HEK293 (cell line): ENCODE measurements at regions not wholly inside any gene's neighbourhood (a gene's known extent, or its start where the extent isn't known, plus 50 kb on each side); places are given as distances from the start of the nearest gene placed in this dataset.

Experiments
- CTCF ChIA-PET: fragments of 350-600 bp; formaldehyde crosslinking; extraction: SDS; loops from one replicate; lab custom pipeline; 2021; ENCODE audit warnings: antibody characterized with exemption; lab: Yijun Ruan, JAX
- POLR2A ChIA-PET: fragments of 300-600 bp; formaldehyde crosslinking; extraction: SDS; loops from one replicate; lab custom pipeline; 2020; ENCODE audit warnings: antibody characterized with exemption, inconsistent platforms; lab: Yijun Ruan, JAX
- H3K27ac ChIP-seq: fragments of 200-500 bp; sonication (Bioruptor generic); 2 replicates; pipeline ENCODE4 v1.5.1; 2014; ENCODE audit warnings: low read depth, low read length, control low read depth, inconsistent platforms; ENCODE audit errors: extremely low read depth
- H3K36me3 ChIP-seq, 2 experiments: fragments of 200-500 bp in 1 of 2; sonication (Bioruptor generic) in 1 of 2; 1 replicate in 1 of 2; 2 replicates in 1 of 2; pipeline ENCODE4 v1.5.1; 2014 to 2017; ENCODE audit warnings: inconsistent platforms in 2 of 2, low read length in 2 of 2; ENCODE audit not compliant: control insufficient read depth in 2 of 2, insufficient read depth in 1 of 2
- H3K4me1 ChIP-seq: fragments of 200-500 bp; sonication (Bioruptor generic); 2 replicates; pipeline ENCODE4 v1.5.1; 2014; ENCODE audit warnings: mild to moderate bottlenecking, low read length, inconsistent platforms; ENCODE audit not compliant: control insufficient read depth, insufficient read depth
- H3K4me3 ChIP-seq: 2 replicates; pipeline ENCODE4 v1.5.1; 2011; ENCODE audit warnings: low read depth, mild to moderate bottlenecking, control low read depth, low read length, moderate library complexity
- H3K9me3 ChIP-seq: fragments of 200-500 bp; sonication (Bioruptor generic); 2 replicates; pipeline ENCODE4 v1.5.1; 2014; ENCODE audit warnings: low read depth, low read length, inconsistent platforms; ENCODE audit not compliant: control insufficient read depth, insufficient read depth
- GLI4 ChIP-seq: fragments of 450-650 bp; formaldehyde crosslinking; IDR thresholded peaks from 2 replicates; pipeline ENCODE4 v1.5.1; 2016; ENCODE audit warnings: missing biosample characterization, missing genetic modification characterization
- KLF1 ChIP-seq: fragments of 450-650 bp; formaldehyde crosslinking; IDR thresholded peaks from 2 replicates; pipeline ENCODE4 v1.5.1; 2016; ENCODE audit warnings: missing biosample characterization, missing genetic modification characterization
- MZF1 ChIP-seq: fragments of 450-650 bp; formaldehyde crosslinking; IDR thresholded peaks from 2 replicates; pipeline ENCODE4 v1.5.1; 2017; ENCODE audit warnings: missing biosample characterization, missing genetic modification characterization, borderline replicate concordance
- SETDB1 ChIP-seq: IDR thresholded peaks from one replicate; pipeline ENCODE4 v1.6.1; 2017; ENCODE audit warnings: mild to moderate bottlenecking, low read length, moderate library complexity, mixed read lengths; ENCODE audit not compliant: insufficient read length
- TRIM28 ChIP-seq: IDR thresholded peaks from 2 replicates; pipeline ENCODE4 v1.6.1; 2011; ENCODE audit warnings: low read length, control low read depth, borderline replicate concordance
- YY2 ChIP-seq: fragments of 450-650 bp; formaldehyde crosslinking; IDR thresholded peaks from 2 replicates; pipeline ENCODE4 v1.5.1; 2016; ENCODE audit warnings: missing biosample characterization, missing genetic modification characterization
- ZBTB20 ChIP-seq: fragments of 450-650 bp; formaldehyde crosslinking; IDR thresholded peaks from 2 replicates; pipeline ENCODE4 v1.5.1; 2016; ENCODE audit warnings: missing biosample characterization, missing genetic modification characterization
- ZNF112 ChIP-seq: fragments of 450-650 bp; formaldehyde crosslinking; IDR thresholded peaks from 2 replicates; pipeline ENCODE4 v1.5.0; 2017; ENCODE audit warnings: missing biosample characterization, missing genetic modification characterization
- ZNF114 ChIP-seq: fragments of 450-650 bp; formaldehyde crosslinking; IDR thresholded peaks from 2 replicates; pipeline ENCODE4 v1.5.0; 2017; ENCODE audit warnings: missing biosample characterization, missing genetic modification characterization
- ZNF132 ChIP-seq: fragments of 450-650 bp; formaldehyde crosslinking; IDR thresholded peaks from 2 replicates; pipeline ENCODE4 v1.5.1; 2017; ENCODE audit warnings: missing biosample characterization, missing genetic modification characterization, borderline replicate concordance
- ZNF155 ChIP-seq: fragments of 450-650 bp; formaldehyde crosslinking; IDR thresholded peaks from 2 replicates; pipeline ENCODE4 v1.5.1; 2016; ENCODE audit warnings: missing biosample characterization, missing genetic modification characterization
- ZNF2 ChIP-seq: fragments of 450-650 bp; formaldehyde crosslinking; IDR thresholded peaks from 2 replicates; pipeline ENCODE4 v1.5.1; 2016; ENCODE audit warnings: missing biosample characterization, missing genetic modification characterization
- ZNF211 ChIP-seq: fragments of 450-650 bp; formaldehyde crosslinking; IDR thresholded peaks from 2 replicates; pipeline ENCODE4 v1.5.1; 2016; ENCODE audit warnings: low read depth, missing biosample characterization, missing genetic modification characterization
- ZNF324 ChIP-seq: fragments of 450-650 bp; formaldehyde crosslinking; IDR thresholded peaks from 2 replicates; pipeline ENCODE4 v1.5.1; 2016; ENCODE audit warnings: missing biosample characterization, missing genetic modification characterization
- ZNF416 ChIP-seq: fragments of 450-650 bp; formaldehyde crosslinking; IDR thresholded peaks from 2 replicates; pipeline ENCODE4 v1.5.1; 2016; ENCODE audit warnings: missing biosample characterization, missing genetic modification characterization
- ZNF423 ChIP-seq: fragments of 450-650 bp; formaldehyde crosslinking; IDR thresholded peaks from 2 replicates; pipeline ENCODE4 v1.5.1; 2016; ENCODE audit warnings: missing biosample characterization, missing genetic modification characterization
- ZNF426 ChIP-seq: fragments of 450-650 bp; formaldehyde crosslinking; IDR thresholded peaks from 2 replicates; pipeline ENCODE4 v1.5.1; 2017; ENCODE audit warnings: missing biosample characterization, missing genetic modification characterization, mild to moderate bottlenecking, inconsistent platforms, moderate library complexity
- ZNF529 ChIP-seq: fragments of 450-650 bp; formaldehyde crosslinking; IDR thresholded peaks from 2 replicates; pipeline ENCODE4 v1.5.1; 2017; ENCODE audit warnings: missing genetic modification characterization, missing biosample characterization; ENCODE audit not compliant: insufficient replicate concordance
- ZNF544 ChIP-seq: fragments of 450-650 bp; formaldehyde crosslinking; IDR thresholded peaks from 2 replicates; pipeline ENCODE4 v1.5.0; 2017; ENCODE audit warnings: missing biosample characterization, missing genetic modification characterization
- ZNF555 ChIP-seq: fragments of 450-650 bp; formaldehyde crosslinking; conservative IDR thresholded peaks from 2 replicates; pipeline ENCODE4 v1.5.1; 2017; ENCODE audit warnings: missing biosample characterization, mild to moderate bottlenecking, missing genetic modification characterization, inconsistent platforms
- ZNF600 ChIP-seq: fragments of 450-650 bp; formaldehyde crosslinking; IDR thresholded peaks from 2 replicates; pipeline ENCODE4 v1.5.1; 2016; ENCODE audit warnings: missing biosample characterization, missing genetic modification characterization
- ZNF624 ChIP-seq: fragments of 450-650 bp; formaldehyde crosslinking; IDR thresholded peaks from 2 replicates; pipeline ENCODE4 v1.5.1; 2017; ENCODE audit warnings: missing biosample characterization, missing genetic modification characterization
- ZNF830 ChIP-seq: fragments of 450-650 bp; IDR thresholded peaks from 2 replicates; pipeline ENCODE4 v1.5.0; 2018; ENCODE audit warnings: missing biosample characterization, missing genetic modification characterization, low read depth, mild to moderate bottlenecking, moderate library complexity
- ZSCAN30 ChIP-seq: fragments of 450-650 bp; IDR thresholded peaks from 2 replicates; pipeline ENCODE4 v1.5.1; 2018; ENCODE audit warnings: missing biosample characterization, mild to moderate bottlenecking, missing genetic modification characterization, moderate library complexity
- TF ChIP-seq, protein P1 (sequence below): fragments of 450-650 bp; formaldehyde crosslinking; IDR thresholded peaks from 2 replicates; pipeline ENCODE4 v1.5.1; 2016; ENCODE audit warnings: missing biosample characterization, missing genetic modification characterization
- TF ChIP-seq, protein P2 (sequence below): fragments of 450-650 bp; formaldehyde crosslinking; IDR thresholded peaks from 2 replicates; pipeline ENCODE4 v1.5.1; 2017; ENCODE audit warnings: missing biosample characterization, missing genetic modification characterization
- TF ChIP-seq, protein P3 (sequence below): fragments of 450-650 bp; formaldehyde crosslinking; IDR thresholded peaks from 2 replicates; pipeline ENCODE4 v1.5.1; 2016; ENCODE audit warnings: missing biosample characterization, missing genetic modification characterization, borderline replicate concordance
- TF ChIP-seq, protein P4 (sequence below): fragments of 450-650 bp; IDR thresholded peaks from 2 replicates; pipeline ENCODE4 v1.5.1; 2018; ENCODE audit warnings: missing biosample characterization, missing genetic modification characterization

DNA sequence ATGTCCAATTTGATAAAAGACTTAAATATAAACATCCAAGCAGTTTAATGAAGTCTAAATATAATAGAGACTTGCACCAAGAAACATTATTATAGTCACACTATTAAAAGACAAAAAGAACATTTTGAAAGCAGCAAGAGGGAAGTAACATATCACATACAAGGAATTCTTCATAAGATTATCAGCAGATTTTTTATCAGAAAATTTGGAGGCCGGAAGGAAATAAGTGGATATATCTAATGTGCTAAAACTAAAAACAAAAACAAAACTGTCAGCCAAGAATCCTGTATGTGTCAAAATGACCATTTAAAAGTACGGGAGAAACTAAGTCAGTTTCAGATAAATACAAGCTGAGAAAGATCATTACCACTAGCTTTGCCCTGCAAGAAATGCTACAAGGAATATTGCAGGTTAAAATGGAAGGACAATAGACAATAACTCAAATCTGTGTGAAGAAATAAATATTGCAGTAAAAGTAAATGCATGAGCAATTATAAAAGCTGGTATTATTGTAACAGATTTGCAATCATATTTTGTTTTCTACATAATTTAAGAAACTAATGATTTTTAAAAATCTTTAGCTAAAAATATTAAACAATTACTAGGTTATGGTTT is 1665.9 kb upstream of the PCDH20 start:
- Histone ChIP-seq H3K9me3 (no peaks in the 10 kb centered on the region), H3K4me3 (no peak overlapping the region), H3K4me1 (no peaks in the 10 kb centered on the region), H3K27ac (no peak overlapping the region), H3K36me3 (no peaks in the 10 kb centered on the region)
- POLR2A ChIA-PET, result no interaction called here
- CTCF ChIA-PET, result no interaction called here
- TF ChIP-seq TRIM28 (peak; percentile 99), SETDB1 (peak; percentile 93), ZNF544 (no peak)

DNA sequence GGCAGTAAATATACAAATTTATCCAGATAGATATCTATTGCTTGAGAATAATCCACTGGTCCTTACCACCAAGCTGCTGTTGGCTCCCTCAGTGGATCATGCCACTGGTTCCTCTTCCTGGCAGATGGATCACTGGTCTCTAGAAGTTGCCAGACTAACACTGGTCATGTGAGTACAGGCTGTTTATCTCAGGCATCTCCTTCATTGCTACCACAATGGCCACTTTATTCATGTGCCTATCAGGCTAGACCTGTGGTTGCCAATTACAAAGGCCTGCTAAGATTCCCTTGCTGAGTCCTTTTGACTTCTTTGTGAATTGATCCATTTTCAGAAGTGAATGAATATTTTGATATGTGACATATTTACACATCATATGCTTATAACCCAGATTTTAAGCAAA is 1659.5 kb upstream of the PCDH20 start:
- Histone ChIP-seq H3K4me1 (no peaks in the 10 kb centered on the region), H3K27ac (no peak overlapping the region), H3K4me3 (no peak overlapping the region), H3K36me3 (no peaks in the 10 kb centered on the region)
- POLR2A ChIA-PET, result no interaction called here
- CTCF ChIA-PET, result no interaction called here
- no peak for TF ChIP-seq ZNF132 (tag by site-specific recombination)
- TF ChIP-seq ZNF423 (tag by site-specific recombination), result no peak
- no peak for TF ChIP-seq ZNF555 (tag by site-specific recombination)
- TF ChIP-seq ZNF600 (tag by site-specific recombination), result no peak
- no peak for TF ChIP-seq YY2 (tag by site-specific recombination)
- TF ChIP-seq GLI4 (tag by site-specific recombination), result no peak
- no peak for TF ChIP-seq ZNF416 (tag by site-specific recombination)
- no peak for TF ChIP-seq ZSCAN30 (tag by site-specific recombination)
- TF ChIP-seq, protein P1, sequence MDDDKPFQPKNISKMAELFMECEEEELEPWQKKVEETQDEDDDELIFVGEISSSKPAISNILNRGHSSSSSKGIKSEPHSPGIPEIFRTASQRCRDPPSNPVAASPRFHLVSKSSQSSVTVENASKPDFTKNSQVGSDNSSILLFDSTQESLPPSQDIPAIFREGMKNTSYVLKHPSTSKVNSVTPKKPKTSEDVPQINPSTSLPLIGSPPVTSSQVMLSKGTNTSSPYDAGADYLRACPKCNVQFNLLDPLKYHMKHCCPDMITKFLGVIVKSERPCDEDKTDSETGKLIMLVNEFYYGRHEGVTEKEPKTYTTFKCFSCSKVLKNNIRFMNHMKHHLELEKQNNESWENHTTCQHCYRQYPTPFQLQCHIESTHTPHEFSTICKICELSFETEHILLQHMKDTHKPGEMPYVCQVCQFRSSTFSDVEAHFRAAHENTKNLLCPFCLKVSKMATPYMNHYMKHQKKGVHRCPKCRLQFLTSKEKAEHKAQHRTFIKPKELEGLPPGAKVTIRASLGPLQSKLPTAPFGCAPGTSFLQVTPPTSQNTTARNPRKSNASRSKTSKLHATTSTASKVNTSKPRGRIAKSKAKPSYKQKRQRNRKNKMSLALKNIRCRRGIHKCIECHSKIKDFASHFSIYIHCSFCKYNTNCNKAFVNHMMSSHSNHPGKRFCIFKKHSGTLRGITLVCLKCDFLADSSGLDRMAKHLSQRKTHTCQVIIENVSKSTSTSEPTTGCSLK (tag by site-specific recombination), result no peak
- no peak for TF ChIP-seq ZNF324 (tag by site-specific recombination)
- TF ChIP-seq, protein P2, sequence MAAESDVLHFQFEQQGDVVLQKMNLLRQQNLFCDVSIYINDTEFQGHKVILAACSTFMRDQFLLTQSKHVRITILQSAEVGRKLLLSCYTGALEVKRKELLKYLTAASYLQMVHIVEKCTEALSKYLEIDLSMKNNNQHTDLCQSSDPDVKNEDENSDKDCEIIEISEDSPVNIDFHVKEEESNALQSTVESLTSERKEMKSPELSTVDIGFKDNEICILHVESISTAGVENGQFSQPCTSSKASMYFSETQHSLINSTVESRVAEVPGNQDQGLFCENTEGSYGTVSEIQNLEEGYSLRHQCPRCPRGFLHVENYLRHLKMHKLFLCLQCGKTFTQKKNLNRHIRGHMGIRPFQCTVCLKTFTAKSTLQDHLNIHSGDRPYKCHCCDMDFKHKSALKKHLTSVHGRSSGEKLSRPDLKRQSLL (tag by site-specific recombination), result no peak
- TF ChIP-seq ZNF624, result no peak
- no peak for TF ChIP-seq KLF1 (tag by site-specific recombination)
- TF ChIP-seq ZNF2 (tag by site-specific recombination), result no peak
- no peak for TF ChIP-seq ZNF155 (tag by site-specific recombination)
- TF ChIP-seq, all 188 proteins: peak for 0
- no peaks in the 10 kb centered on the region for H3K9me3 ChIP-seq

DNA sequence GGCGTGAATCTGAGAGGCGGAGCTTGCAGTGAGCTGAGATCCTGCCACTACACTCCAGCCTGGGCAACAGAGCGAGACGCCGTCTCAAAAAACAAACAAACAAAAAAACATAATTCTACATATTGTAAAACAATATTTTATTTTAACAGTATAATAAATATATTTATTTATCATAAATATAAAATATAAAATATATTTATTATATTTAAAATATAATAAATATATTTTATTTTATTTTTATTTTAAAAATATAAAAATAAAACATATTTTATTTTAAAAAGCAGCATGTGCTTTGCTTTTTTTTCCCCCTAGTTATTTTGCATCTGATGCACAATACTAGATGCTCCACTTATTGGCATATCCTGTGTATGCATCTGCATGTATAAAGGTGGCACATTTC is 1634.6 kb upstream of the PCDH20 start:
- CTCF ChIA-PET, result no interaction called here
- Histone ChIP-seq H3K36me3 (no peaks in the 10 kb centered on the region), H3K4me1 (no peaks in the 10 kb centered on the region), H3K4me3 (no peak overlapping the region), H3K9me3 (no peaks in the 10 kb centered on the region), H3K27ac (no peak overlapping the region)
- POLR2A ChIA-PET, result no interaction called here
- TF ChIP-seq ZNF114 (tag by site-specific recombination), result no peak
- TF ChIP-seq ZNF830 (tag by site-specific recombination), result no peak
- TF ChIP-seq ZNF112 (tag by site-specific recombination), result no peak
- TF ChIP-seq ZNF2 (tag by site-specific recombination), result no peak
- no peak for TF ChIP-seq ZNF529 (tag by site-specific recombination)
- TF ChIP-seq, protein P3, sequence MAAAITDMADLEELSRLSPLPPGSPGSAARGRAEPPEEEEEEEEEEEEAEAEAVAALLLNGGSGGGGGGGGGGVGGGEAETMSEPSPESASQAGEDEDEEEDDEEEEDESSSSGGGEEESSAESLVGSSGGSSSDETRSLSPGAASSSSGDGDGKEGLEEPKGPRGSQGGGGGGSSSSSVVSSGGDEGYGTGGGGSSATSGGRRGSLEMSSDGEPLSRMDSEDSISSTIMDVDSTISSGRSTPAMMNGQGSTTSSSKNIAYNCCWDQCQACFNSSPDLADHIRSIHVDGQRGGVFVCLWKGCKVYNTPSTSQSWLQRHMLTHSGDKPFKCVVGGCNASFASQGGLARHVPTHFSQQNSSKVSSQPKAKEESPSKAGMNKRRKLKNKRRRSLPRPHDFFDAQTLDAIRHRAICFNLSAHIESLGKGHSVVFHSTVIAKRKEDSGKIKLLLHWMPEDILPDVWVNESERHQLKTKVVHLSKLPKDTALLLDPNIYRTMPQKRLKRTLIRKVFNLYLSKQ, result no peak
- no peak for TF ChIP-seq ZNF426 (tag by site-specific recombination)
- no peak for TF ChIP-seq MZF1 (tag by site-specific recombination)
- TF ChIP-seq, protein P4, sequence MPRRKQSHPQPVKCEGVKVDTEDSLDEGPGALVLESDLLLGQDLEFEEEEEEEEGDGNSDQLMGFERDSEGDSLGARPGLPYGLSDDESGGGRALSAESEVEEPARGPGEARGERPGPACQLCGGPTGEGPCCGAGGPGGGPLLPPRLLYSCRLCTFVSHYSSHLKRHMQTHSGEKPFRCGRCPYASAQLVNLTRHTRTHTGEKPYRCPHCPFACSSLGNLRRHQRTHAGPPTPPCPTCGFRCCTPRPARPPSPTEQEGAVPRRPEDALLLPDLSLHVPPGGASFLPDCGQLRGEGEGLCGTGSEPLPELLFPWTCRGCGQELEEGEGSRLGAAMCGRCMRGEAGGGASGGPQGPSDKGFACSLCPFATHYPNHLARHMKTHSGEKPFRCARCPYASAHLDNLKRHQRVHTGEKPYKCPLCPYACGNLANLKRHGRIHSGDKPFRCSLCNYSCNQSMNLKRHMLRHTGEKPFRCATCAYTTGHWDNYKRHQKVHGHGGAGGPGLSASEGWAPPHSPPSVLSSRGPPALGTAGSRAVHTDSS (tag by site-specific recombination), result no peak
- TF ChIP-seq ZNF211 (tag by site-specific recombination), result no peak
- no peak for TF ChIP-seq ZBTB20
